Left lobe of liver (tissue), 2 donors: ENCODE measurements at regions not wholly inside any gene's neighbourhood (a gene's known extent, or its start where the extent isn't known, plus 50 kb on each side); places are given as distances from the start of the nearest gene placed in this dataset.

Experiments used
- ATAC-seq: fragments of 200-7000 bp; cut with Tn5 transposase; one replicate; pipeline ENCODE4 v1.9.1; 2020; ENCODE audit warnings: mild to moderate bottlenecking, moderate library complexity
- DNase-seq: peaks from one replicate; pipeline ENCODE4 v3.0.0-alpha.2; 2020; ENCODE audit warnings: low spot score
- donor health status: DM: no; HTN: no; CAD: no; lungs with moderate emphysema.
- donor health status: DM: no; HTN: yes; CAD: no.

DNA sequence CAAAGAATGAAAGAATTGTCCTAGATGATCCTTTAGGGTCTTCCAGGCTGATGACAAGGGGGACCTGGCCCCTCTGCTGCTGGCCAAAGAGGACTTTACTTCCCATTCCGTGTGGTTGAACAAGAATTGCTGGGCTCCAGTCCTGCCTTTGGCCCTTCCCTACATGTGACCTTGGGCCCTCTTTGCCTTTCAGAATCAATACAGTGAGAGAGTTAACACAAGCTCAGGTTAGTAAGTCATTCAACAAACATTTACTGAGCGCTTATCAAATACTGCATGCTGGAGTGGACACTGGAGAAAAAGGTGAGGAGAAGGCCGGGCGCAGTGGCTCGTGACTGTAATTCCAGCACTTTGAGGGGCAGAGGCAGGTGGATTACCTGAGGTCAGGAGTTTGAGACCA lies 113.1 kb downstream of the C9orf50 start:
- ATAC-seq: peak; percentile 24
- no peak for DNase-seq

DNA sequence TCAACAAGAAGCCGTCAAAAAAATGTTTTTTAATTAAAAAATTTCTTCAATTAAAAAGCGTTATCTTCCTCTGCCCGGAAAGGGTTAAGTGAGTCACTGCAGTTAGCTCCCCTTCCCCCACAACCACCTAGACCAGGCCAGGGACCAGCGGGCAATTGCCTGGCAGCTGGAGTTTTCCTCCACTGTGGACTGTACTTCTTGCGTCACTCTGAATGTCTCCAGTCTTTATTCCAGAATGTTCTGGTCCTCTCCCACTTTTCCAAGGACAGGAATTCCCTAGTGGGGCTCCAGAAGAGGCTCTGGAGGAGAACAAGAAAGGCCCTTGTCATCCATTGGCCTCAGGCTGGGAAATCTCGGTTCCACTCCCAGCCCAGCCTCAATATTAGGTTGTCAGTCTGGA lies 114.0 kb downstream of the C9orf50 start:
- peak; percentile 74 for DNase-seq
- peak; percentile 82 for ATAC-seq

DNA sequence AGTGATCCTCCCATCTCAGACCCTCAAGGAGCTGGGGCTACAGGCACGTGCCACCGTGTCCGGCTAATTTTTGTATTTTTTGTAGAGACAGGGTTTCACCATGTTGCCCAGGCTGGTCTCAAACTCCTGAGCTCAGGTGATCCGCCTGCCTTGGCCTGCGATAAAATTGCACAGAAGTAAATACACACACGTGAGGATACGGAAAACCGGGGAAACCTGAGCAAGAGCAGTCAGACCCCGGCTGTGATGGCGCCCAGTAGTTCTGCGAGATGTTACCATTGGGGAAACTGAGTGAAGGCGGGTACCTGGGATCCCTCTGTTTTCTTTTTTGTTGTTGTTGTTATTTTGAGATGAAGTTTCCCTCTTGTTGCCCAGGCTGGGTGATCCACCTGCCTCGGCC lies 114.9 kb downstream of the C9orf50 start:
- no peak for ATAC-seq
- no peak for DNase-seq

DNA sequence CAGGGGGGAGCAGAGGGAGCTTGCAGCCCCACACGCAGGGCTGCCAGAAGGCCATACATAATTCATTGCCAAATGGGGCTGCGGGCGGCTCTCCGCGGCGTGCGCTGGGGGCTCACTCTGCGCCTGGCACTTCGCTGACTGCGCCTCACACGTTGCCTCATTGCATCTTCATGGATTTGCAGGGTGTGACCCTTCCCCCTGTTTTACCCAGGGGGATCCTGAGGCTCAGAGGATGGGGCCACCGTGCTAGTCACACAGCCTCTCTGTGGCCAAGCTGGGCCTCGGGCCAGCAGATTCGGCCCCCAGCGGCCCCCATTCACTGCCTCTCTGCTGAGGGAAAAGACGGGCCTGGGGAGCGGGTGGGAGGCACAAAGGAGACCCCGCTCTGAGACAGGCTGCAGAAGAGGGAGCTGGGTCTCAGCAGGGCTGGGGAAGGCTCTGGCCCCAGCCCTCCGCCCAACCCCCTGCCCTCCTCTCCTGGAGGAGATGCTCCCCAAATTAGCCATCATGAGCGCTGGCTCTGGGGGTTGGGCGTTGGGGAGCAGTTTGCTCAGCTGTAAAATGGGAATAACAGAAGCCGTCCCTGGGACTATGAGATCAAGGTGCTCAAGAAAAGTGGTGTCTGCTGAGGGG lies 115.5 kb downstream of the C9orf50 start:
- no peak for DNase-seq
- no peak for ATAC-seq

DNA sequence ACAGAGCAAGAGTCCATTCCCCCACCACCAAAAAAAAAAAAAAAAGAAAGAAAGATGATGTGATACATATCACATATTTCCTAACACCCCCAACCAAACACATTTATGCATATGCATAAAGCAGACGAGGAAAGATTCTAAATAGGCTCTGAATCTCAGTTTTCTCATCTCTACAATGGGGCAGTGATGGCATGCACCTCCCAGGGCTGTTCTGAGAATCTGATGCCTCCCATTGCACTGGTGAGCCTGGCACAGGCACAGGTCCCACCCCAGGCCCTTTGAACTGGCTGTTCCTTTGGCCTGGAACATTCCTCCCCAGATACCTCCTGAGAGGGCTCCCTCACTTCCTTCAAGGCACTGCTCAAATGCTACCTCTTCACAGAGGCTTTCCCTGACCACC lies 116.5 kb downstream of the C9orf50 start:
- DNase-seq (no peak), ATAC-seq (no peak)

DNA sequence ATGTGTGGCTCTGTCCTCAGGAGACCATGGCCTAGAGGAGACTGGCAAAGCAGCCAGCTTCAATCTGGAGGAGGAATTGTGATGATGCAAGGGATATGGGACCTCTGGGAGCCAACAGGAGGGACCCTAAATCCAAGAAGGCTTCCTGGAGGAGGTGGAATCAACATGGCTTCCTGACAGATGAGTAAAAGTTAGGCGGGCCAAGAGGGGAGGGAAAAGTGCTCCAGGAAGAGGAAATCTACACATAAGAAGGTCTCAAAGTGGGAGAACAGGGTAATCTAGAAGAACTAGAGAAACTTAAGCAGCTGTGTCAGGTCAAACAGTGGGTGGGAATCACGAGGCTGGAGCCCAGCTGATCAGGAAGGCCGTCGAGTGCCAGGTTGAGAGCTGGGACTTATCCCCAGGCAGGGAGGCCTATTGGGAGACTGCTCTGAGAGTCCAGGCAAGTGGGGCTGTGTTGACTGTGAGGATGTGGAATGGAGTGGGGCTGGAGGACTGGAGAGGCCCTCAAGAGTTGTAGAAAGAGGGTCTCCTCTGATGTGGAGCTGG lies 119.1 kb downstream of the C9orf50 start:
- DNase-seq (no peak), ATAC-seq (no peak)

DNA sequence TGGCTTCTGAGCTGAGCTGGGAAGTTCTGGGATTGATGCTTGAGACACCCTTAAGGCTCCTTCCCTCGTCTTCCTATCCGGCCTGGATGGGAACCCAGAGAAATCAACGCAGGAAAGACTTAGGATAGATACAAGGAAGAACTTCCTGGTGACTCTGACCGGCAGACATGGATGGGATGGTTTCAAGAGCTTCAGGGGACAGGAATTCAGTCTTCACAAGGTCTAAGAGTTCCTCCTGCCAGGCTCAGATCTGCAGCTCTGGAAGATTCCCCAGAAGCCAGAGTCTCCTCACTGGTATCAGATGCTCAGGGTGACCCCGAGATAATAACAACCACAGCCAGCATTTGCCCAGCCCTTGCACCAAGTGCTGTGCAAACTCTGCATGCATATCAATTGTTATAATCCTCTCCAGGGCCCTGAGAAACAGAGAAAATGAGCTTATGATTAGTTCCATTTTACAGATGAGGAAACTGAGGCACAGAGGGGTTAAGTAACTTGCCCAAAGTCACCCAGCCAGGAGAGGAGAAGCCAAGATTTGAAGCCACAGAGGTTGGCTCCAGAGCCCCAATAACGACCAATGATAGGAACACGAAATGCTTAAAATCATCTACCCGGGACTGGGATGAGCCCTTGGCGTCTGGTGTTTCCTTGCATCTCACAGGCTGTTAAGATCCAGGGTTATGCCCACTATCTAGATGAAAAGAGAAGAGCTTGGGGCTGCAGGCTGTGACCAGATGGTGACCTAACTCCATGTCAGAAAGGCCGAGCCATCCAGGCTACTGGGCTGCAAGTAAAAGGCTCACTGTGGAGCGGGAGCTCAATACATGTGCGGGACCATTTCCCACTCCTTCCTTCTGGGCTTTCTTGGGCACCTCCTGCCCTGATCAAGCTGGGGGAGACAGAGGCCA lies 119.8 kb downstream of the C9orf50 start:
- ATAC-seq: no peak
- DNase-seq: no peak

DNA sequence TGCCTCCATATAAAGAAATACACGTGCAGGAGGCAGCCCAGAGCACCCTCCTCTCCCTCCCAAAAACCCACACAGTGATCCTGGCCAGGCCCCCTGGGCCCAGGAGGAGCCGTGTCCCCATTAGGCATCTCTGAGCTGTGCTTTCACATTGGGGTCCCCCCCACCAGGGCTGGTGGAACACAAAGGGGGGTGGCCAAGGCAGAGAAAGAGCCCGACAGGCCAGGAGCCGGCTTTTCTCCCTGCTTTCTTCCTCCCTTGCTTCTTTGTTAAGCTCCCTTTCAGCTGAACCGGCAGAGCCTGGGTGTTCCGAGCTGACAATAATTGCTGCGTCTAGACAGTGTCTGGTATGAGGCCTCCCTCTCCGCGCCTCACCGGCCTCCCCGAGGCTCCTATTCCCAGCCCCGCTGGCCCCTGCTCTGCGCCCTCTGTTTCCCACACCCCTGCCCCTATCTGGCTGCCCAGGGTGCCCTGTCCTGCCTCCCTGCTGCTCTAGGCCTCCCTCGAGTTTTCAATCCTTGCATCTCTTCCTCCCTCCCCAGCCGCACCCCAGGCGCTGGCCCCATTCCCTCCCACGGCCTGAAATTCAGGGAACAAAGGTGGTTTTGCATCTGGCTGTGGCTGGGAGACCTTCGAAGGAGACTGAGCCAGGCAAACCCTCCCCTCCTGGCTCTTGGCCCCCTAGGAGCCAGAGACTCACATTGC lies 120.6 kb downstream of the C9orf50 start:
- ATAC-seq: no peak

DNA sequence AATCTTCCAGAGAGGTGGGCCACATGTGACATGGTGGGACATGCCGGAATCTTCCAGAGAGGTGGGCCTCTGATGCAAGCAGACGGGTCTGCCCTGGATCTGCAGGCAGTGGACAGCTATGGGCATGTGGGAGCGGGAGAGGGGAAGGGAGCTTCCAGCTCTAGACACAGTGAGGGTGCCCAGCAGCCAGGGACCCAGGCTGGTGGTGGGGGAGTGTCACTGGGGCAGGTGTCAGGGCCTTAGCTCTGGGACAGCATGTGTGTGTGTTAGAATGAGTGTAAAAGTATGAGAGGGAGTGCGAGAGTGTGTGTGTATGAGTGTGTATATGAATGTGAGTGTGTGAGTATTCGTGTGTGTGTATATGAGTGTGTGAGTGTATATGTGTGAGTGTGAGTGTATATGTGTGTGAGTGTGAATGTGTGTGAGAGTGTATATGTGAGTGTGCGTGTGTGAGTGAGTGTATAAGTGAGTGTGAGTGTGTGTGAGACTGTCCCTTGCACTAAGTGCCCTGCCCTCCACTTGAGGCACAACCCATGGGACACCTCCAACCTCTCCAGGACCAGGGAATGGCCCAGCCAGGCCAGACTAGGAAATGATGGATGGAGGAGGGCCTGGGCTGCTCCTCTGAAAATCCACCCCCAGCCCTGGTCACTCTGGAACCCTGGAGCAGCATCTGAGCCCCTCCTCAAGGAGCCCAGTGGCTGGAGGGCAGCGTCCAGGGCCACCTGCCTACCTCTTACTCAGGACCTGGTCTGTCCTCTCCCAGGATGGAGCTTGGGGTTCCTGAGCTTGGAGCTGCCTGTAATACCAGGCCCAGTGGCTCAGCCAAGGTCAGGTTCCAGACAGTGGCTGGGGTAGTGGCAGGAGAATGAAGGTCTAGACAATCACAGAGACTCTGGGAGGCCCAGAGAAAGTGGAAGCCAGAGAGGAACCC lies 122.2 kb downstream of the C9orf50 start:
- ATAC-seq (no peak), DNase-seq (no peak)

More for the DNA sequence above, 120.6 kb downstream of the C9orf50 start:
- DNase-seq: no peak

DNA sequence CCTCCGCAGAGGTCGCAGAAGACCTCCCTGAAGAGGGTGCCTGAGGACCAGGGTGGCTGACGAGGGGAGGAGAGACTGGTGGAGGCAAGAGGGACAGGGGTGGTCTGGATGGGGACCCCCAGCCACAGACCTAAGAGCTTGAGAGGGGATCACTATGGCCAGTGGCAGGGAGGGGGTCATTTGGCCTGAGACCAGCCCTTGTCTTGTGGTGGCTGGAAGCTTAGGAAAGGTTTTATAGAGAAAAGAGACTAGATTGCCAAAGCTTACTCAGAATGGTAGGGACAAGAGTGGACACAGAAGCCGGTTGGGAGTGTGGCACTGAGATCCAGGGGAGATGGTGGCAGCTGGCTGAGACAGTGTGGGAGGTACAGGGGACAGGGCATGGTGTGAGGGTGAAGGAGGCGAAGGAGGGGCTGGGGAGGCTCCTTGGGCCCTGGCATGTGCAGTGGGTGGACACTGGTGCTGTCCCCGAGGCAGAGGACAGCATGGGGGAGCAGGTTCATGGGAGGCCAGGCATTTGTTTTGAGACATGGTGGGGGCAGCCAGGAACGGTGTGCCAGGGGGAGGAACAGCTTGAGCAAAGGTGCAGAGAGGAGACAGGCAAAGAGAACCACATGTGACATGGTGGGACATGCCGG lies 123.0 kb downstream of the C9orf50 start:
- DNase-seq (no peak), ATAC-seq (no peak)

DNA sequence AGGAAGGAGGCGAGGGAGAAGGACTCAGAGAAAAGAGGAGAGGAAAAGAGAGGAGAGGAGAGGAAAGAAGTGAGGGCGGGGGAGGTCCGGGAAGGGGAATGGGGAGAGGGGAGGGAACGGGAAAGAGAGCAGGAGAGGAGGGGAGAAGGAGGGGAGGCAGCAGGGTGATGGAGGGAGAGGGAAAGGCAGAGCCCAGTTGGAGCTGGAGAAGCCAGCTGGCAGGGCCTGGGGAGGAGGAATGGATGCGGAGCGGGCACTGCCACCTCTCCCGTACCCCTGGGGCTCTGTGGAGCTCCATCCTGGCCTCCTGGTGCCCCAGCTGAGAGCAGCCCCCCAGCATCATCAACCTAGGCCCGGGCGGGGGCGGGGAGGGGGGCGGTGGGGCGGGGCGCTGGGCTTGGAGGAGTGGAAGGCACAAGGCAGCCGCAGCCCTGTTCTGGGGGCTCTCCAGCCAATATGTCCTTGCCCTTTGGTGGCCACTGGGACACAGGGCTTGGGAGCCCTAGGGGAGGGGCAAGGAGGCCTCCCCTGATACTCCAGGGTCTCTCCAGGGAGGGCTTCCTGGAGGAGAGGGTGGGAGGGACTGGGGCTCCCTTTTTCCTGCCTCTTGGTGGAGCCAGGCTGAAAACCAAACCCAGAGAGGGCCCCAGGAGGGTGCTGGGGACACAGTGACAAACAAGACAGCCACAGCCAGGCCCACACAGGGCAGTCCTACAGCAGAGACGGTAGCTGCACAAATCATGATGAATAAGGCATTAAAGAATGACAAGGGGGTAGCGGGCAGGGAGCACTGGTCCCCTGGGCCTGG lies 123.7 kb downstream of the C9orf50 start:
- DNase-seq (no peak), ATAC-seq (no peak)

DNA sequence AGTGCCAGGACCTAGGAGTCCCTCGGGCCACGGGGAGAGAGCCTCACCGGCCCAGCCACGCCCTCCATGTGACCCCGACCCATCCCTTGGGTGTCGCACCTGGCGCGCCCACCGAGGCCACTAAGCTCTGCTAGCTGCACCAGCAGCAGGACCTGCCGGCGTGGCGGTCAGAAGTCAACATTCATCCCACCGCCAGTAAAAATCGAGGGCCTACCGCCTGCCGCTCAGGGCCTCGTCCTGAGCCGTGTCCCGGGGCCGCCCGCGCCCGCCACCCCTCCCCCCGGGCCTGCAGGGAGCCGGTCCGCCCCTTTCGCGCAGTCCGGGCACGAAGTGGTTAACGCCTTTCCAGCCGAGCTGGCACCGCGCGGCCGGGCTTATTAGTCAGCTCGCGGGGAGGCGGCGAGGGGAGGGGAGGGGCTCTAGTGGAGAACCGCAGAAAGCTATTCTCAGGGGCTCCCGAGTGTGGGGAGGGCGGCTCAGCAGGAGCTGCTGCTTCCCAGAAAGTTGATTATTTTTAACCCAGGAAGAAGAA lies 124.4 kb downstream of the C9orf50 start:
- ATAC-seq: peak; percentile 70
- DNase-seq: peak; percentile 90

DNA sequence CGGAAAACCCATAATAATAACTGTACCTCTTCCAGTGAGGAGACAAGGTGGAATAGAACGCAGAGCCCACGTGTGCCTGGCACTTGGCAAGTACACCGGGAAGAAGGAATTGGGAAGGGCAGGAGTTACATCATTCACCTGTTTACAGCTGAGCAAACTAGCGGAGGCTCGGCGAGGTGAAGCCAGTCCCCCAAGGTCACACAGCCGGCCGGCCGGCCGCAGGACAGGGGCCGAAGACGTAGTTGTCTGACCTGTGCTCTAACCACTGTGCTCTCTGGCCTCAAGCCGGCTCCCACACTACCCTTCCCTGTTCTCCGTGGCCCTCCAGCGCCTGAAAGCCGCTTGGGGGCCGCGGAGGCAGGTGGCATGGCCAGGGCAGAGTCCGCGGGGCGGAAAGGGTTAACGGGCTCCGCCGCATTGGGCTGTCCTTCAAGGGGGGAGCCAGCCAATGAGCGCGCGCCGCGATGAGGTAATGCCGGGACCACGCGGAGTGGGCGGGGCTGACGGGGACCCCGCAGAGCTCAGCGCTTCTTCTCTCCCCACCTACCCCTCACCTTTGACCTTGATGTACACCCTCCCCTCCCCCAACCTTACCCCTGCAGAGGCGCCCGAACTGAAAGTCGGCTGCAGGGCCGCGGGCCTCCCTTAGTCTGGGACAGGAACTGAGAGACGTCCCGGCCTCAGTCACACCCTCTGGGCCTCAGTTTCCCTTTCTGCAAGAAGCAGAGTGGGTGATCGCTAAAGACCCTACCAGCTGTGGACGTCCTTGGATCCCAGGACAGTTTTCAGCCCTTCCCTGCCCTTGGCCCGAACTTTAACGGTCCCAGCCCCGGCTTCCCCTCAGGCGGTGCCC lies 125.1 kb downstream of the C9orf50 start:
- peak; percentile 98 for DNase-seq
- peak; percentile 80 for ATAC-seq

DNA sequence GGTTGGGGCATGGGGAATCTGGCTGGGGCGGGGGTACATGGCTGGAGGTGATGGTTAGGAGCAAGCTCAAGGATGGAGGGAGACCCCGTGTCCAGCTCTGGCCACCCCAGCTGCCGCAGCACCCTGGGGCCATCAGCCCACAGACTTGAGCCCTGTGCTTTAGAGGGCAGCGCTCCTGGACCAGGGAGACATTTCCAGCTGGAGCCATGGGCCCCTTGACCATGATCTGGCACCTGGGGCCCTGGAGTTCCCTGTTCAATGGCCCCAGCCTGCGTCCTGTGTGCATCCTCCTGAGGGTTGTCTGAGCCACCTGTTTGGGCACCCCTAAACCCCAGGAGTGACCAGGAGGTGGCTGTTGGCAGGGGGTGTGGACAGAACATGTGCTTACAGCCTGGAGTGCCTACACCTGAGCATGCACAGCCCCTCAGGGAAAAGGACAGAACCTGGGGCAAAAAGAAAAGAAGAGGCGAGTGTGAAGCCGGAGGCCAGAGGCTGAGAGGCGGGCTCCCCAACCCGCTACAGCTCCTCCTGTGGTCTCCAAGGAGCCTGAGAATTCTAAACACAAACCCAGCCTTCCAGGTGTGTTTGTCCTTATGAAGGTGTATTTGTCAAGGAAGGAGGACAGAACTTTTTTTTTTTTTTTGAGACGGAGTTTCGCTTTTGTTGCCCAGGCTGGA lies 126.7 kb downstream of the C9orf50 start:
- ATAC-seq: no peak

DNA sequence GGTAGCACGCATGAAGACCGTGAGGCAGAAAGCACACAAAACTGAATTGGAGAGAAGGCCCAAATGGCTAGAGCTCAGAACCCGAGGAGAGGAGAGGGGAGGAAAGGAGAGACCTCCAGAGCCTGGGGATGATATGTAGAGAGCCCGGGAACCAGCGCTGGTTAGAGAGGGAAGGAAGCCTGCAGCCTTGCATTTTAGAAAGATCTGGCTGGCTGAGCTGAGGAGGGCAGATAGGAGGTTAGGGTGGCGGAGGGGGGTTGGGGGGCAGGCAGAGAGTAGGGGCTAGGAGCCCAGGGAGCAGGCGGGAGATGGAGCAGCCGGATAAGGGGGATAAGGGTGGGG lies 127.2 kb downstream of the C9orf50 start:
- DNase-seq (no peak), ATAC-seq (no peak)

More for the DNA sequence above, 126.7 kb downstream of the C9orf50 start:
- DNase-seq: no peak

DNA sequence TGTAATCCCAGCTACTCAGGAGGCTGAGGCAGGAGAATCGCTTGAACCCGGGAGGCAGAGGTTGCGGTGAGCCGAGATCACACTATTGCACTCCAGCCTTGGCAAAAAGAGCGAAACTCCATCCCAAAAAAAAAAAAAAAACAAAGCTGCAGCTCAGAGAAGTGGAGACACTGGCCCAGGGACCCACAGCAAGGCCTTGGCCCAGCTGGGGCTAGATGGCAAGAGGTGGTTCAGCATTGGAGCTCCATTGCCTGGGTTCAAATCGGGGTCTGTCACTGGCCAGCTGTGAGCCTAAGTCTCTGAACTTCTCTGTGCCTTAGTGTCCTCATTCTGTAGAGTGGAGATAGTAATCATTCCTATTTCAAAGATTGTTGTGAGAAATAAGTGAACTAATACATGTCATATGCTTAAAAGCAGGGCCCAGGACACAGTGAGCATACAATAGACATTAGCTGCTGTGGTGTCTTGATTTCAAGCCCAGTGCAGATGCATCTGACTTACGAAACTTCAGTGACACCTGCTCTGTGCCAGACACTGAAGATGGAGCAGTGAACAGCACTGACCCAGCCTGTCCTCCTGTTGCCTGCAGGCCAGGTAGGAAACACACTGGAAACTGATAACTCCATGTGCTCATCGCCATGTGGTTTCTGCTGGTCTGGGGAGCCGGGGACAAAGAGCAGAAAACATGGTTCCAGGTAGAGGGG lies 127.7 kb downstream of the C9orf50 start:
- ATAC-seq: no peak
- peak; percentile 59 for DNase-seq

DNA sequence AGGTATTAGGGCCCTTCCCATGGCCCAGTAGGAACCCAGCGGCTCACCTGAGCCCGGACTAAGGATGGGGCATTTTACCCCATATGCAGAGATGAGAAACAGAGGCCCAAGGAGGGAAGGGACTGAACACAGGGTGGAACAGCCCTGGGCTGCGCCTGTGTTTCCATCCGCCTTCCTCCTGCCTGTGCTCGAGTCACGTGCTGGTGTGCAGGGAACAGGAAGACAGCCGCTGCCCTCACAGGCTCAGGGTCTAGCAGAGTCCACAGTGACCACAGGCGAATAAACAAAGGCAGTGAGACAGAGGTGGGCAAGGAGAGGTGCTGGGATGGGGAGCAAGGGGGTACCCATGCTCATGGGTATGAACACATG lies 129.4 kb downstream of the C9orf50 start:
- no peak for ATAC-seq
- DNase-seq: peak; percentile 69
